GM19099 (cell line): ENCODE measurements at regions not wholly inside any gene's neighbourhood (a gene's known extent, or its start where the extent isn't known, plus 50 kb on each side); places are given as distances from the start of the nearest gene placed in this dataset.

ENCODE experiments used
- POLR2A ChIP-seq: IDR thresholded peaks from 3 replicates; pipeline ENCODE4 v1.6.1; 2011; ENCODE audit warnings: low read depth; ENCODE audit not compliant: insufficient read length; ENCODE audit errors: extremely low read depth

GRCh38 chrX:15143050-15143824, 126.6 kb downstream of the ASB9 start:
- no peak for TF ChIP-seq POLR2A

DNA sequence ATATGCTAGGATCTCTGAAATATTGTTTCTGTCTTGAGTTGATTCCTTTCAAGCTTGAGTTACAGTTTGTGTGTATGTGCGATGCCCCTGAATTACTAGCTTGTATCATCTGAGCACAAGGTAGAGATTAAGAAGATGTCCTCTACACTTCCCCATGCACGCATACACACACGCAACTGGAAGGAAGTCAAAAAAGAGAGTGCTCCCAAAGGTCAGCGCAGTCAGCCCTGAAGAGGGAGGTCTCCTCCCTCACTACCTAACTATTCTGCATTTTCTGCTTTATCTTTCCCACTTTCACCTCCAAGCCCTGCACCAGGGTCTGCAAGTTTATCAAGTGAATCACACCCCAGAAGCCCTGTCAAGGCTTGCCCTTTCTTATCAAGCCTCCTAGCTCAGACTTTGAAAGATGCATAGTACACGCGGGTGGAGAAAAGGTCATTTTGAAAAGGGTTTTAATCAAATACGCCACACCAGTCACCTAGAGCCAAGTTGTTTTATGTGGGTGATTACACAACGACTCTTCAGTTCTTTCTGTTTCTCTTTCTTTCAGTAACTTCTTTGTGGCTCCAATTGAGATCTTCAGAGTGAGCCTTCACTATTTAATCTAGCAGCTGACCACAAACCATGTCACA, 127.7 kb downstream of the ASB9 start:
- TF ChIP-seq POLR2A: no peak

DNA sequence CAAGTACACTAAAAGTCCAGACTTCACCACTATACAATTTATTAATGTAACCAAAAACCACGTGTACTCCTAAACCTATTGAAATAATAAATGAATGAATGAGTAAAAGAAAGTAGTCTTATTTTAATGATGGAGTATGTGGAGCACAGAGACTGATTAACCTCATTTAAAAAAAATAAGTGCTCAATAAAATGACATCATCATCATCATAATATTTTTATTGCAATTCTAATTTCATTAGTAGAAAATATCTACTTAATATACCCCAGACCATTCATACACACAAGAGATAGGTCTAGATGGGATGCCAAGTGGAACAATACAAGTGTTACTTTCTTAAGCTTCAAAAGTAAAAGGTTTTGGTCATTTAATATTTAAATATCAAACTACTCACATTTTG, 133.1 kb downstream of the ASB9 start:
- no peak for TF ChIP-seq POLR2A

DNA sequence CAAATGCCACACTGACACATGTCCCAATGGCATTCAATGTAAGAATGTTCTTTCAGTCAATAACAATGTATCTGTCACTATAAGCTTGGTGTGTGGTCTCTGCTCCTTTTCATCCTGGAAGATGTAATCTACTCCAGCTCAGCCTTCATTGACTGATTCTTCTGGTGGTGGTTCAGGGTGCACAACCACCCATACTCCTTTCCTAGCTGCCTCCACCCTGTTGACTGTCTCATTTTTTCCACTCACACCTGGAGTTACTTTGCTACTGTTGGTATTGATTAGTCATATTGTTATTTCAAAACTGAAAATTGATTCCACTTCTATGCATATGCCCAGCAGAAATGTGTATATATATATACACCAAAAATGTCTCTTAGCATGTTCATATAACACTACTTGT, 140.5 kb downstream of the ASB9 start:
- TF ChIP-seq POLR2A: no peak

- TF ChIP-seq POLR2A: no peak
Measured at GRCh38 chrX:15128861-15129260, 141.0 kb downstream of the ASB9 start.

DNA sequence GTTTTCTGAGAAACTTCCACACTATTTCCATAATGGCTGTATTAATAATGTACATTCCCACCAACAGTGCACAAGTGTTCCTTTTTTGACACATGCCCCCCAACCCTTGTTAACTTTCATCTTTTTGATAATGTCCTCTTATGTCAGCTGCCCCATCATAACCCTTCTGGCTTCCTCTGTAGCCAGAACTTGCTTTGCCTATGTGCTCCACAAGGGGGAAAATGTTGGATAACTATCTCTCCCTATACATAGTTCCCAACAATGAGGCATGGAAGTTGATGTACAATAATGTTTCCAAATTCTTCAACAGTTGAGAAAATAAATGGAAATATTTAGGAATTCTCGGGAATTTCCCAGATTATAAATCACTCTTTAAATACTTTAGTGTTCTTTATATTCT, 142.9 kb downstream of the ASB9 start:
- TF ChIP-seq POLR2A: no peak

GRCh38 chrX:15116900-15117299, 153.0 kb downstream of the ASB9 start:
- TF ChIP-seq POLR2A: no peak

DNA sequence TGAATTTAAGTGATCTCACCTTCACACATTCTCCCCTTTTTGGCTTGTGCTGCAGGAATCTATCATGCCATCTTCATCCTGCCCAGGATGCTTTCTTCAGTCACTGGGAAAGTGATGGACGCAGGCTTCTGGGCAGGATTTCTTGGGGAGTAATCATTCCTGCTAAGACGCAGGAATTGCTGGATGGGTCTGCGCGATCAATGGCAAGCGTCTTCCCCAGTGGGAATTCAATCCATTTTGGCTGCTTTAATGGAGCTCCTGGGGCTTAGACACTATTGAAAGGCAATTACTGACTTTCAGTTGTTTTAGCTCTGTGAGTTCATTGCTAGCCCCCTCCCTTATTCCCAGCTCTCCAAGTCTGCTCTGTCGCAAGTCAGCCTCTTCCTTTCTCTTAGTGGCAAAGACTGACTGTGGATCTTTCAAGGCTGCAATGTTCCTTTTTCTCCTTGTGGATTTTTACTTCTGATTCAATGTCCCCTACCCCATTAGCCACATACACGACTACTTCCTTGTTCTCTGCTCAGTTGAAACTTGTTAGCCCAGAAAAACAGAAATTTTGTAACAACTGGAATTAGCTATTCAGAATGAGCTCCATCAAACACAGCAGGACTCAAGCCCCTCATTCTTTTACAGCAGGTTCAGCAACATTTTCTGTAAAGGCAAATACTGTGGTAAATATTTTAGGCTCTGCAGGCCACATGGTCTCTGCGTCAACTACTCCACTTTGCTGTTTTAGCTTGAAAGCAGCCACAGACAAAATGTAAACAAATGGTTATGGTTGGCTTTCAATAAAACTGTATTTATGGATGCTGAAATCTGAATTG, 154.9 kb downstream of the ASB9 start:
- no peak for TF ChIP-seq POLR2A

- no peak for TF ChIP-seq POLR2A
Measured at GRCh38 chrX:15107367-15107988, 162.4 kb downstream of the ASB9 start.

- TF ChIP-seq POLR2A: no peak
Measured at GRCh38 chrX:15098505-15098904, 171.4 kb downstream of the ASB9 start.

DNA sequence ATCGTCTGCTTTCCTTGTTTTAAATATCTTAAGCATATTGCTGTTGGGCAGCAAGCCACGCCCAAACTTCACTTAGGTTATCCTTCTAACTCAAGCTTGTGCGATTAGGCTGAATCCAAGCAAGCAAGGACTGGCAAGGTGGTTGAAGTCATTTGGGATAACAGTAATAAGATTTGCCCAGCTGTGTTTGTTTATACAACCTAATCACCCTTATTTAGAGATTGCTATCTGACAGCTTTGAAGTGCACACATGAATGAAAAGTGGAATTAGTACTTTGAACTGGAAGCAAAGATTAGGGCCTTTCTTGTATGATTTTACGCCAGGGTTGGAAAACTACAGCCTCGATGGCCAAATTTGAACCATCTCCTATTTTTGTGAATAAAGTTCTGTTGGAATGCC, 182.1 kb downstream of the ASB9 start:
- TF ChIP-seq POLR2A: no peak

DNA sequence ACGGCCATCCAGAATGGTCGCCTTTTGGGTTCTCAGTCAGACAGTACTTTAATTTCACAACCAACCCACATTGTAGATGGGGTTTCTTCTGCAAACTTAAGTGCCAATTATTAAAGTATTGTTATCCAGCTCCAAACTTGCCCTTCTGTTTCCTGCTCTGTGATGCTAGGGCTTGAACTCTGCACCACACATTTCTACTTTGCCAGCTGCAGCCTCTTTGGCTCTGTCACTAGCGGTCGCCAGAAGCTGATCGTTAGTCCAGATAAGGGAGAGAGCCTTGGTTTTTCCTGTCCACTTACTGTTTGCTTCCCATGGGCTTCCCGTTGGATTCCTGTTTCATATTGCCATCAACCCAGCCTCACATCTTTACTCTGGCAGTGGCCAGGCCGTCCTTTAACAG, 196.6 kb downstream of the ASB9 start:
- no peak for TF ChIP-seq POLR2A

DNA sequence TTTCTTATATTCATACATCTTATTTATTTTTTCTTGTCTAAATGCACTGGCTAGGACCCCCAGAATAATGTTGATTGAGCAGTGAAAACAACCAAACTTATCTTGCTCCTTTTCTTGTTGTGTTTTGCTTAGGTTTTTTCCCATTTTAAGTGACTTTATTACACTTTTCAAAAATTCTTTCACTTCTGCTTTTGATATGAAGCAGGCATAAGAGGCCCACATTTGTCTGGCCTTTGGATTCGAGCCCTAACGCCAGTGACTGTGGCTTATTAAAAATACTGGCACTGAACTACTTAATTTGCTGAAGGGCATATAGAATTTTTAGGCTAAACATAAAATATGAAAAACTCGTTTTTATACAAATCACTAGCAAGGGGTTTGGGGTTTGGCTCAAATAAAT, 197.0 kb downstream of the ASB9 start:
- no peak for TF ChIP-seq POLR2A

DNA sequence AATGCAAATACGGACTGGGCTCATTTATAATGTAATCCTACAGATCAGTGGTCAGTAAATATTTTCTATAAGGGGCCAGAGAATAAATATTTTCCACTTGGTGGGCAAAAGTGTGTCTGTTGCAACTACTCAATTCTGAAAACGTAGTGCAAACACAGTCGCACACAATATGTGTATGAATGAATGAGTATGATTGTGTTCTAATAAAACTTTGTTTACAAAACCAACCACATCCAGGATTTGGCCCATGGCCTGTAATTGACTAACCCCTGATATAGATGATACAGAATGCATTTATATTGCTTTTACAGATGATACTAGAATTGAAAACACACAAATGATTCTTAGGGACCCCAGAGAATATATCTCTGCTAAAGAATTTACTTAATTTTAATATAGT, 197.6 kb downstream of the ASB9 start:
- TF ChIP-seq POLR2A: no peak

DNA sequence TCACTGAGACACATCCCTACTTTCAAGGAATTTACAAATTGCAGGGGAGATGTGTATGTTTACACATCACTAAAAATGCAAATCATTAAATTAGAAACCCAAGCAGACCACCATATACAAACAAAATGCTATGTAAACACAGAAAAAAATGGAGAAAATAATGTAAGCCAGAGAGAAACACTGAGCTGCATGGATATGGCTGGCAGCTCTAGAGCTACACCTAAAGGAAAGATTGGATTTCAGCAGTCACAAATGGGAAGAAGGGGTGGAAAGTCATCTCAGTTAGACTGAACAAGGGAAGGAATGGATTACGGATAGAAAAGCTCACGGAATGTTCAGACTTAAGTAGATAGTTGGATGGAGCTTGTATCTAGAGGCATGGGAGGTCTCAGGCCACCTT, 186.3 kb downstream of the MOSPD2 start:
- no peak for TF ChIP-seq POLR2A

DNA sequence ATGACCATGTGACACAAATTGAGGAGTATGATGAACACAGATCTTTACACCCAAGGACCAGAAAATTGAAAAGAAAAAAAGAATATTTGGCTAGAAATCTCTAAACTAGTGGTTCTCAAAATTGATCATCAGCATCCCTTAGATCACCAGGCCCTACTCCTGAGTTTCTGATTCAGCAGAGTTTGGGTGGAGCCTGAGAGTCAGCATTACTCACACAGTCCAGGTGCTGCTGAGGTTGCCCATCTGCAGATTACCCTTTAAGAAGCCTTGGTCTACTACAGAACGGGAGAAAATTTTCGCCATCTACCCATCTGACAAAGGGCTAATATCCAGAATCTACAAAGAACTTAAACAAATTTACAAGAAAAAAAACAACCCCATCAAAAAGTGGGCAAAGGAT, 182.8 kb downstream of the MOSPD2 start:
- TF ChIP-seq POLR2A: no peak
